HEK293 (cell line): ENCODE measurements at regions not wholly inside any gene's neighbourhood (a gene's known extent, or its start where the extent isn't known, plus 50 kb on each side); places are given as distances from the start of the nearest gene placed in this dataset.

Source experiments
- CTCF ChIA-PET: fragments of 350-600 bp; formaldehyde crosslinking; extraction: SDS; loops from one replicate; lab custom pipeline; 2021; ENCODE audit warnings: antibody characterized with exemption; lab: Yijun Ruan, JAX
- POLR2A ChIA-PET: fragments of 300-600 bp; formaldehyde crosslinking; extraction: SDS; loops from one replicate; lab custom pipeline; 2020; ENCODE audit warnings: antibody characterized with exemption, inconsistent platforms; lab: Yijun Ruan, JAX
- H3K27ac ChIP-seq: fragments of 200-500 bp; sonication (Bioruptor generic); 2 replicates; pipeline ENCODE4 v1.5.1; 2014; ENCODE audit warnings: low read depth, low read length, control low read depth, inconsistent platforms; ENCODE audit errors: extremely low read depth
- H3K36me3 ChIP-seq, 2 experiments: fragments of 200-500 bp in 1 of 2; sonication (Bioruptor generic) in 1 of 2; 1 replicate in 1 of 2; 2 replicates in 1 of 2; pipeline ENCODE4 v1.5.1; 2014 to 2017; ENCODE audit warnings: inconsistent platforms in 2 of 2, low read length in 2 of 2; ENCODE audit not compliant: control insufficient read depth in 2 of 2, insufficient read depth in 1 of 2
- H3K4me1 ChIP-seq: fragments of 200-500 bp; sonication (Bioruptor generic); 2 replicates; pipeline ENCODE4 v1.5.1; 2014; ENCODE audit warnings: mild to moderate bottlenecking, low read length, inconsistent platforms; ENCODE audit not compliant: control insufficient read depth, insufficient read depth
- H3K4me3 ChIP-seq: 2 replicates; pipeline ENCODE4 v1.5.1; 2011; ENCODE audit warnings: low read depth, mild to moderate bottlenecking, control low read depth, low read length, moderate library complexity
- H3K9me3 ChIP-seq: fragments of 200-500 bp; sonication (Bioruptor generic); 2 replicates; pipeline ENCODE4 v1.5.1; 2014; ENCODE audit warnings: low read depth, low read length, inconsistent platforms; ENCODE audit not compliant: control insufficient read depth, insufficient read depth
- HOXC10 ChIP-seq: sonication (generic); formaldehyde crosslinking; IDR thresholded peaks from 2 replicates; pipeline ENCODE4 v1.8.1; 2023; ENCODE audit warnings: mild to moderate bottlenecking, missing genetic modification reagents
- PRDM2 ChIP-seq: fragments of 450-650 bp; formaldehyde crosslinking; IDR thresholded peaks from 2 replicates; pipeline ENCODE4 v1.5.1; 2016; ENCODE audit warnings: missing biosample characterization, missing genetic modification characterization, borderline replicate concordance
- SP2 ChIP-seq: fragments of 450-650 bp; formaldehyde crosslinking; IDR thresholded peaks from 2 replicates; pipeline ENCODE4 v1.5.1; 2016; ENCODE audit warnings: missing biosample characterization, missing genetic modification characterization
- ZBTB48 ChIP-seq: fragments of 450-650 bp; formaldehyde crosslinking; IDR thresholded peaks from 2 replicates; pipeline ENCODE4 v1.5.1; 2016; ENCODE audit warnings: missing biosample characterization, missing genetic modification characterization
- ZNF19 ChIP-seq: fragments of 450-650 bp; formaldehyde crosslinking; IDR thresholded peaks from 2 replicates; pipeline ENCODE4; 2016; ENCODE audit warnings: missing biosample characterization, missing genetic modification characterization, low read depth
- ZNF366 ChIP-seq: fragments of 450-650 bp; formaldehyde crosslinking; conservative IDR thresholded peaks from 2 replicates; pipeline ENCODE4 v1.5.1; 2016; ENCODE audit warnings: missing biosample characterization, missing genetic modification characterization
- ZNF423 ChIP-seq: fragments of 450-650 bp; formaldehyde crosslinking; IDR thresholded peaks from 2 replicates; pipeline ENCODE4 v1.5.1; 2016; ENCODE audit warnings: missing biosample characterization, missing genetic modification characterization
- ZNF513 ChIP-seq: fragments of 450-650 bp; IDR thresholded peaks from 2 replicates; pipeline ENCODE4 v1.5.1; 2018; ENCODE audit warnings: missing biosample characterization, missing genetic modification characterization
- ZNF514 ChIP-seq: fragments of 450-650 bp; formaldehyde crosslinking; IDR thresholded peaks from 2 replicates; pipeline ENCODE4 v1.5.1; 2016; ENCODE audit warnings: missing biosample characterization, missing genetic modification characterization
- TF ChIP-seq, protein P1 (sequence below): fragments of 450-650 bp; formaldehyde crosslinking; IDR thresholded peaks from 2 replicates; pipeline ENCODE4 v1.5.0; 2017; ENCODE audit warnings: missing biosample characterization, missing genetic modification characterization, borderline replicate concordance
- TF ChIP-seq, protein P2 (sequence below): fragments of 450-650 bp; formaldehyde crosslinking; IDR thresholded peaks from 2 replicates; pipeline ENCODE4 v1.5.1; 2017; ENCODE audit warnings: missing biosample characterization, missing genetic modification characterization

DNA sequence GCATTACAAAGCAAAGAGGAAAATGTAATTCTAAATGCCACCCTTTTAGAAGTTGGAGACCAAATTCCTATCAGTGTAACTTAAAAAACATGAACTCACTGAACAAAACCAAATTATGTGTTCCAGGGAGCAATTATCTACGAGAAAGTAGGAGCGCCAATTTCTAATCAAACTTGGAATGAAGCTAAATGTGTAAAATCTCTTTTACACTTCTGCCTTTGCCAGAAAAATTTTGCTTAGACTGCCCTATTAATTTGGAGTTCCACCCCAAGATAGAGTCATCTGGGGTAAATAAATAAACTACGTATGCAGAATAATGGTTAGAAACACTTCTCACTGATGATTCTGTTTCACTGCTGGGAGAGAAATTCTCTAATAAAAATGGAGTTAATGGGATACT lies 825.6 kb downstream of the MTRR start:
- TF ChIP-seq ZNF513 (no peak), ZNF423 (tag by site-specific recombination) (no peak), SP2 (tag by site-specific recombination) (no peak), ZNF514 (tag by site-specific recombination) (no peak), ZNF19 (tag by site-specific recombination) (no peak), ZBTB48 (tag by site-specific recombination) (no peak), HOXC10 (CRISPR knock-in tag) (no peak)
- TF ChIP-seq, protein P1, sequence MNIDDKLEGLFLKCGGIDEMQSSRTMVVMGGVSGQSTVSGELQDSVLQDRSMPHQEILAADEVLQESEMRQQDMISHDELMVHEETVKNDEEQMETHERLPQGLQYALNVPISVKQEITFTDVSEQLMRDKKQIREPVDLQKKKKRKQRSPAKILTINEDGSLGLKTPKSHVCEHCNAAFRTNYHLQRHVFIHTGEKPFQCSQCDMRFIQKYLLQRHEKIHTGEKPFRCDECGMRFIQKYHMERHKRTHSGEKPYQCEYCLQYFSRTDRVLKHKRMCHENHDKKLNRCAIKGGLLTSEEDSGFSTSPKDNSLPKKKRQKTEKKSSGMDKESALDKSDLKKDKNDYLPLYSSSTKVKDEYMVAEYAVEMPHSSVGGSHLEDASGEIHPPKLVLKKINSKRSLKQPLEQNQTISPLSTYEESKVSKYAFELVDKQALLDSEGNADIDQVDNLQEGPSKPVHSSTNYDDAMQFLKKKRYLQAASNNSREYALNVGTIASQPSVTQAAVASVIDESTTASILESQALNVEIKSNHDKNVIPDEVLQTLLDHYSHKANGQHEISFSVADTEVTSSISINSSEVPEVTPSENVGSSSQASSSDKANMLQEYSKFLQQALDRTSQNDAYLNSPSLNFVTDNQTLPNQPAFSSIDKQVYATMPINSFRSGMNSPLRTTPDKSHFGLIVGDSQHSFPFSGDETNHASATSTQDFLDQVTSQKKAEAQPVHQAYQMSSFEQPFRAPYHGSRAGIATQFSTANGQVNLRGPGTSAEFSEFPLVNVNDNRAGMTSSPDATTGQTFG (tag by site-specific recombination) = no peak
- H3K27ac ChIP-seq = no peak overlapping the region
- H3K4me3 ChIP-seq = no peak overlapping the region
- CTCF ChIA-PET = interaction anchor here (0.6 kb wide), 1 partner anchor 62 kb away, joined by 3 read pairs; no protein-coding TSS in a partner anchor
- no peaks in the 10 kb centered on the region for H3K9me3 ChIP-seq
- POLR2A ChIA-PET = no interaction called here
- no peaks in the 10 kb centered on the region for H3K4me1 ChIP-seq
- no peaks in the 10 kb centered on the region for H3K36me3 ChIP-seq

DNA sequence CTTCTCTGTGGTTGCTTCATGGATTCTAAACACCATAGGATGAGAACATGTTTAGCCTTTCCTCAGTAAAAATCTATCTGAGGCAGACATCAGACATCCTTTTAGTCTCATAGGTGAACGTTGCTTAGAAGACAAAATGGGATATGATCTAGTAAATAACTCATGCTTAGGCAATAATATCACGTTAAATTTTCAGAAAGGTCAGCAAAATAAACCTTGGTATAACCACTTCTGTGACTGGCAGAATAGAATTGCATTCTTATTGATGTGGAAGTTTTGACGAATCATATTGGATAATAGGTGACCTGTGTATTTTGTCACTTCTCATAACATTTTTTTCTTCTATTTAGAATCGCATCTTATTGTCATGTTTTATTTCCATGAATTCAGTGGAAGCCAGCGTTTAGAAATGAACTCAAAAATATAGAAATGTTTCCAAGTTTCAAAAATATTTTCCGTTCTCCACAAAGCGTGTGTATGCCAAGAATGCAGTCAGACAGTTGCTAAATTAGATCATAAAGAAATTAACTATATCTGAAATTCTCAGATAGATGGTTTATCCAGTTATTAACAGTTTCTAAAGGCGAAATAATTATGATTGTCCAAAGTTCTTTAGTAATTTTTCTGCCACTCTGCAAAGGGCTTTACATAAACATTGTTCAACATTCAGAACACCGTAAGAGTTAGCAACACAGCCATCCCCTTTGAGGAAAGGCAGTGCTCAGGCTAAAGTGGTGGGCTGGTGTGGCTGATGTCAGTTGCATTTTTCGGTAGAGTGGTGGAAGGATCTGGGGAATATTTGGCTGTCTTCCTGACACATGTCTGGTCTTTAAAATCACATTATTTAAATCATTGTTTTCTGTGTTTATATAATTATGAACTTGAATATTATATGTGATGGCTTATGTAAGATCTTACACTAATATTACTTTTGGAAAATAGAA lies 827.2 kb downstream of the MTRR start:
- ChIA-PET CTCF (no interaction called here), POLR2A (no interaction called here)
- H3K4me3 ChIP-seq = no peak overlapping the region
- H3K4me1 ChIP-seq = no peaks in the 10 kb centered on the region
- no peaks in the 10 kb centered on the region for H3K36me3 ChIP-seq
- no peak for TF ChIP-seq PRDM2 (tag by site-specific recombination)
- TF ChIP-seq, all 188 proteins: peak for 0
- no peaks in the 10 kb centered on the region for H3K9me3 ChIP-seq
- no peak overlapping the region for H3K27ac ChIP-seq

GRCh38 chr5:8700222-8700621 lies 831.3 kb downstream of the MTRR start:
- no peak overlapping the region for H3K27ac ChIP-seq
- H3K36me3 ChIP-seq = no peaks in the 10 kb centered on the region
- H3K9me3 ChIP-seq = no peaks in the 10 kb centered on the region
- POLR2A ChIA-PET = no interaction called here
- H3K4me1 ChIP-seq = no peaks in the 10 kb centered on the region
- H3K4me3 ChIP-seq = no peak overlapping the region
- CTCF ChIA-PET = interaction anchor here (0.6 kb wide), 1 partner anchor 1204 kb away, joined by 3 read pairs; no protein-coding TSS in a partner anchor
- TF ChIP-seq, protein P2, sequence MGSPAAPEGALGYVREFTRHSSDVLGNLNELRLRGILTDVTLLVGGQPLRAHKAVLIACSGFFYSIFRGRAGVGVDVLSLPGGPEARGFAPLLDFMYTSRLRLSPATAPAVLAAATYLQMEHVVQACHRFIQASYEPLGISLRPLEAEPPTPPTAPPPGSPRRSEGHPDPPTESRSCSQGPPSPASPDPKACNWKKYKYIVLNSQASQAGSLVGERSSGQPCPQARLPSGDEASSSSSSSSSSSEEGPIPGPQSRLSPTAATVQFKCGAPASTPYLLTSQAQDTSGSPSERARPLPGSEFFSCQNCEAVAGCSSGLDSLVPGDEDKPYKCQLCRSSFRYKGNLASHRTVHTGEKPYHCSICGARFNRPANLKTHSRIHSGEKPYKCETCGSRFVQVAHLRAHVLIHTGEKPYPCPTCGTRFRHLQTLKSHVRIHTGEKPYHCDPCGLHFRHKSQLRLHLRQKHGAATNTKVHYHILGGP (tag by site-specific recombination) = no peak
- TF ChIP-seq ZNF366 (tag by site-specific recombination) = no peak
